Left lung (tissue), 4 donors: ENCODE measurements at regions not wholly inside any gene's neighbourhood (a gene's known extent, or its start where the extent isn't known, plus 50 kb on each side); places are given as distances from the start of the nearest gene placed in this dataset.

ENCODE experiments used
- ATAC-seq: fragments of 200-7000 bp; cut with Tn5 transposase; one replicate; pipeline ENCODE4 v1.9.1; 2020; ENCODE audit warnings: moderate library complexity
- DNase-seq, 4 donors: peaks; one replicate each; pipeline ENCODE4 v3.0.0-alpha.2; 2013 to 2020
- H3K27ac ChIP-seq, 2 donors: fragments of 200-600 bp; sonication (generic) in 1 of 2; one replicate each; pipeline versions ENCODE4 v1.5.0 to v1.8.0; 2020 to 2021
- H3K27me3 ChIP-seq, 2 donors: fragments of 200-600 bp; sonication (generic) in 1 of 2; one replicate each; pipeline versions ENCODE4 v1.5.0 to v1.8.0; 2020 to 2021
- H3K36me3 ChIP-seq, 2 donors: fragments of 200-600 bp; sonication (generic) in 1 of 2; one replicate each; pipeline versions ENCODE4 v1.5.0 to v1.8.0; 2020 to 2021
- H3K4me1 ChIP-seq, 2 donors: fragments of 200-600 bp; one replicate each; pipeline ENCODE4 v1.8.0; 2021
- H3K4me3 ChIP-seq, 2 donors: fragments of 200-600 bp; sonication (generic) in 1 of 2; one replicate each; pipeline versions ENCODE4 v1.5.0 to v1.8.0; 2020 to 2021; ENCODE audit warnings: mild to moderate bottlenecking in 1 of 2
- H3K9me3 ChIP-seq, 2 donors: fragments of 200-600 bp; sonication (generic) in 1 of 2; one replicate each; pipeline versions ENCODE4 v1.5.0 to v1.8.0; 2020 to 2021
- intact Hi-C, 2 donors: fragments of 100-400 bp; cut with DNase I; formaldehyde crosslinking; loops; one replicate each; pipeline versions ENCODE4 v1.11.2 to v1.14.2; 2022
- TF ChIP-seq, protein P1 (sequence below), 2 donors: fragments of 200-600 bp; sonication (generic) in 1 of 2; IDR thresholded peaks; one replicate each; pipeline versions ENCODE4 v1.5.0 to v1.8.0; 2021; ENCODE audit warnings: antibody characterized with exemption in 2 of 2
- donor health status: DM: no; HTN: yes; CAD: no.
- donor health status: DM: no; HTN: no; CAD: no.

- ATAC-seq (no peak), DNase-seq (no peak)
- Histone ChIP-seq H3K4me3 (no peak overlapping the region), H3K36me3 (no peaks in the 10 kb centered on the region), H3K9me3 (no peaks in the 10 kb centered on the region), H3K27ac (no peak overlapping the region), H3K4me1 (no peaks in the 10 kb centered on the region), H3K27me3 (no peaks in the 10 kb centered on the region)
- intact Hi-C loops, result no loop called here
- TF ChIP-seq, protein P1, sequence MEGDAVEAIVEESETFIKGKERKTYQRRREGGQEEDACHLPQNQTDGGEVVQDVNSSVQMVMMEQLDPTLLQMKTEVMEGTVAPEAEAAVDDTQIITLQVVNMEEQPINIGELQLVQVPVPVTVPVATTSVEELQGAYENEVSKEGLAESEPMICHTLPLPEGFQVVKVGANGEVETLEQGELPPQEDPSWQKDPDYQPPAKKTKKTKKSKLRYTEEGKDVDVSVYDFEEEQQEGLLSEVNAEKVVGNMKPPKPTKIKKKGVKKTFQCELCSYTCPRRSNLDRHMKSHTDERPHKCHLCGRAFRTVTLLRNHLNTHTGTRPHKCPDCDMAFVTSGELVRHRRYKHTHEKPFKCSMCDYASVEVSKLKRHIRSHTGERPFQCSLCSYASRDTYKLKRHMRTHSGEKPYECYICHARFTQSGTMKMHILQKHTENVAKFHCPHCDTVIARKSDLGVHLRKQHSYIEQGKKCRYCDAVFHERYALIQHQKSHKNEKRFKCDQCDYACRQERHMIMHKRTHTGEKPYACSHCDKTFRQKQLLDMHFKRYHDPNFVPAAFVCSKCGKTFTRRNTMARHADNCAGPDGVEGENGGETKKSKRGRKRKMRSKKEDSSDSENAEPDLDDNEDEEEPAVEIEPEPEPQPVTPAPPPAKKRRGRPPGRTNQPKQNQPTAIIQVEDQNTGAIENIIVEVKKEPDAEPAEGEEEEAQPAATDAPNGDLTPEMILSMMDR (IDR thresholded peaks at IDR 0.05), result no peak
Observed at GRCh38 chr4:114100288-114101031, 121.0 kb upstream of the ARSJ start.

DNA sequence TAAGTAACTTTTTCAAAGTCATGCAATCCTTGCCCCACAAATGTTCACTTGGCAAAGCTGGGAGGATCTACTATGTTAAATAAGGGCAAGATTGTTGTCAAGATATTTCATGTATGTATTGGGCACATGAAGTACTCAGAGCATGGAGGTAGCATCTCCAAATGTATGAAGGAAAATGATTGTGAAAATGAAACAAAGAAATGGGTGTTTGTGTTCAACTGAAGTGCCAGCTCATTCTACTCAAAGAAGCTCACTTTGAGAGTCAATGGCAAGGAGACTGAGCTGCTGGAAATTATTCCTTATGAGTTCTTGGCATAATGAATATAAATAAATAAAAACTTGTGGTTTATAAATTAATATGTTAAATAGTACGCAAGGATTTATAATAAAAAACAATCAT, 124.5 kb upstream of the ARSJ start:
- TF ChIP-seq, protein P1 (IDR thresholded peaks at IDR 0.05), result no peak
- no peaks in the 10 kb centered on the region for H3K36me3 ChIP-seq
- H3K4me1 ChIP-seq, result no peaks in the 10 kb centered on the region
- ATAC-seq, result no peak
- H3K27ac ChIP-seq, result no peak overlapping the region
- H3K27me3 ChIP-seq, result no peaks in the 10 kb centered on the region
- intact Hi-C loops, result no loop called here
- DNase-seq, result no peak
- no peaks in the 10 kb centered on the region for H3K9me3 ChIP-seq
- H3K4me3 ChIP-seq, result no peak overlapping the region

- H3K9me3 ChIP-seq, result no peaks in the 10 kb centered on the region
- H3K4me1 ChIP-seq, result no peaks in the 10 kb centered on the region
- TF ChIP-seq, protein P1 (IDR thresholded peaks at IDR 0.05), result no peak
- H3K27ac ChIP-seq, result no peak overlapping the region
- no peak overlapping the region for H3K4me3 ChIP-seq
- intact Hi-C loops, result no loop called here
- ATAC-seq (no peak), DNase-seq (no peak)
- no peaks in the 10 kb centered on the region for H3K36me3 ChIP-seq
- H3K27me3 ChIP-seq, result no peaks in the 10 kb centered on the region
Observed at GRCh38 chr4:114108869-114109268, 129.4 kb upstream of the ARSJ start.

GRCh38 chr4:114109776-114110175, 130.3 kb upstream of the ARSJ start:
- H3K27ac ChIP-seq, result no peak overlapping the region
- H3K4me3 ChIP-seq, result no peak overlapping the region
- ATAC-seq (no peak), DNase-seq (no peak)
- H3K36me3 ChIP-seq, result no peaks in the 10 kb centered on the region
- intact Hi-C loops, result no loop called here
- no peaks in the 10 kb centered on the region for H3K9me3 ChIP-seq
- no peaks in the 10 kb centered on the region for H3K27me3 ChIP-seq
- H3K4me1 ChIP-seq, result no peaks in the 10 kb centered on the region
- TF ChIP-seq, protein P1 (IDR thresholded peaks at IDR 0.05), result no peak

- ATAC-seq, result no peak
- H3K4me3 ChIP-seq, result no peak overlapping the region
- H3K4me1 ChIP-seq, result no peaks in the 10 kb centered on the region
Observed at GRCh38 chr4:114115526-114115925, 136.1 kb upstream of the ARSJ start.

More at GRCh38 chr4:114115526-114115925, 136.1 kb upstream of the ARSJ start:
- TF ChIP-seq, protein P1 (IDR thresholded peaks at IDR 0.05), result no peak
- no peaks in the 10 kb centered on the region for H3K36me3 ChIP-seq
- H3K27ac ChIP-seq, result no peak overlapping the region
- no peaks in the 10 kb centered on the region for H3K9me3 ChIP-seq
- DNase-seq, result no peak
- H3K27me3 ChIP-seq, result no peaks in the 10 kb centered on the region
- intact Hi-C loops, result no loop called here
